Tibial nerve (tissue), 4 donors: ENCODE measurements at regions not wholly inside any gene's neighbourhood (a gene's known extent, or its start where the extent isn't known, plus 50 kb on each side); places are given as distances from the start of the nearest gene placed in this dataset.
"Not testable (repeated sequence)": the region's sequence is repeated elsewhere in the genome, so short reads cannot be mapped to it uniquely, and the experiment has no call there.

Experiments used
- DNase-seq, 2 donors: peaks; one replicate each; pipeline ENCODE4 v3.0.0-alpha.2; 2019; ENCODE audit warnings: low spot score in 2 of 2
- H3K27ac ChIP-seq, 4 donors: fragments of 200-600 bp; sonication (generic) in 3 of 4; one replicate each; pipeline ENCODE4 v1.5.1; 2017 to 2019; ENCODE audit warnings: mild to moderate bottlenecking in 1 of 4
- H3K27me3 ChIP-seq, 2 donors: fragments of 200-600 bp; sonication (generic) in 1 of 2; one replicate each; pipeline versions ENCODE4 v1.5.1 to v1.6.0; 2017 to 2019
- H3K36me3 ChIP-seq, 3 donors: fragments of 200-600 bp; sonication (generic); one replicate each; pipeline ENCODE4 v1.5.1; 2018 to 2019
- H3K4me1 ChIP-seq, 4 donors: fragments of 200-600 bp; sonication (generic) in 3 of 4; one replicate each; pipeline ENCODE4 v1.5.1; 2017 to 2019
- H3K4me3 ChIP-seq, 4 donors: fragments of 200-600 bp; sonication (generic) in 3 of 4; one replicate each; pipeline ENCODE4 v1.5.1; 2017 to 2019; ENCODE audit warnings: mild to moderate bottlenecking in 1 of 4, moderate library complexity in 1 of 4
- H3K9me3 ChIP-seq, 4 donors: fragments of 200-600 bp; sonication (generic) in 3 of 4; one replicate each; pipeline ENCODE4 v1.5.1; 2017 to 2019
- EP300 ChIP-seq, 2 donors: sonication (generic); formaldehyde crosslinking; IDR thresholded peaks; one replicate each; pipeline ENCODE4 v1.6.1; 2017; ENCODE audit warnings: antibody characterized with exemption in 2 of 2, mild to moderate bottlenecking in 1 of 2
- POLR2A ChIP-seq, 2 donors: fragments of 450-650 bp; IDR thresholded peaks; one replicate each; pipeline ENCODE4 v1.6.1; 2017; ENCODE audit warnings: antibody characterized with exemption in 2 of 2, mild to moderate bottlenecking in 2 of 2, moderate library complexity in 2 of 2
- WGBS, 2 donors: methylation state at CpG; one replicate each; pipeline ENCODE4 v1.1.5; 2018; 5-methylcytosine and 5-hydroxymethylcytosine counted together
- TF ChIP-seq, protein P1 (sequence below), 5 experiments: fragments of 200-600 bp in 3 of 5; fragments of 450-650 bp in 2 of 5; sonication (generic) in 3 of 5; IDR thresholded peaks; one replicate each; pipeline ENCODE4 v1.5.1; 2016 to 2019; ENCODE audit warnings: antibody characterized with exemption in 5 of 5, mild to moderate bottlenecking in 3 of 5, moderate library complexity in 2 of 5

- H3K9me3 ChIP-seq: no peaks in the 10 kb centered on the region
- no peak overlapping the region for H3K4me3 ChIP-seq
- H3K4me1 ChIP-seq: no peaks in the 10 kb centered on the region
- no peaks in the 10 kb centered on the region for H3K36me3 ChIP-seq
- H3K27me3 ChIP-seq: no peaks in the 10 kb centered on the region
- H3K27ac ChIP-seq: no peak overlapping the region
- WGBS, 2 donors: 72 to 74% methylated on average over 2 of the region's 2 CpGs
- DNase-seq: no peak
- no peak for TF ChIP-seq POLR2A (IDR thresholded peaks at IDR 0.05)
- TF ChIP-seq EP300 (IDR thresholded peaks at IDR 0.05): no peak
Measured at GRCh38 chr3:98701071-98701675, 62.0 kb upstream of the ST3GAL6 start.

DNA sequence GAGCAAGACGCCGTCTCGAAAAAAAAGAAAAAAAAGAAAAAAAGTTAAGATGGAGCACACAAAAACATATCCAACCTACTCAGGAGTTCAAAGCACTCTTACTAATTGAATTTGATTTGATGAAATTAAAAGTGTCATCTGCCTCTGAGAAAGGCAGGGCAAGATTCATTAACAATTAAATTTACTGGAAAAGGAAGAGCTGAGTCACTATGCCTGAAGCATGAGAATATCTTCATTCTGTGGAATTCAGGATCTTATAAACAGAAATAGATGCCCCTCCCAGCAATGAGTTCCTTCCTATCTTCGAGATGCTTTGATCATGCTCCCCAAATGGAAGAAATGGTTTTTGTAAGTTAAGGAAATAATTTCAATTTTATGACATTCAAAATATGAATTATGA, 61.0 kb upstream of the ST3GAL6 start:
- H3K36me3 ChIP-seq: no peaks in the 10 kb centered on the region
- DNase-seq: no peak
- H3K4me3 ChIP-seq: no peak overlapping the region
- no peaks in the 10 kb centered on the region for H3K27me3 ChIP-seq
- no peak overlapping the region for H3K27ac ChIP-seq
- WGBS, 2 donors: 91% methylated on average over 4 of the region's 4 CpGs
- TF ChIP-seq EP300 (IDR thresholded peaks at IDR 0.05): no peak
- TF ChIP-seq, protein P1, sequence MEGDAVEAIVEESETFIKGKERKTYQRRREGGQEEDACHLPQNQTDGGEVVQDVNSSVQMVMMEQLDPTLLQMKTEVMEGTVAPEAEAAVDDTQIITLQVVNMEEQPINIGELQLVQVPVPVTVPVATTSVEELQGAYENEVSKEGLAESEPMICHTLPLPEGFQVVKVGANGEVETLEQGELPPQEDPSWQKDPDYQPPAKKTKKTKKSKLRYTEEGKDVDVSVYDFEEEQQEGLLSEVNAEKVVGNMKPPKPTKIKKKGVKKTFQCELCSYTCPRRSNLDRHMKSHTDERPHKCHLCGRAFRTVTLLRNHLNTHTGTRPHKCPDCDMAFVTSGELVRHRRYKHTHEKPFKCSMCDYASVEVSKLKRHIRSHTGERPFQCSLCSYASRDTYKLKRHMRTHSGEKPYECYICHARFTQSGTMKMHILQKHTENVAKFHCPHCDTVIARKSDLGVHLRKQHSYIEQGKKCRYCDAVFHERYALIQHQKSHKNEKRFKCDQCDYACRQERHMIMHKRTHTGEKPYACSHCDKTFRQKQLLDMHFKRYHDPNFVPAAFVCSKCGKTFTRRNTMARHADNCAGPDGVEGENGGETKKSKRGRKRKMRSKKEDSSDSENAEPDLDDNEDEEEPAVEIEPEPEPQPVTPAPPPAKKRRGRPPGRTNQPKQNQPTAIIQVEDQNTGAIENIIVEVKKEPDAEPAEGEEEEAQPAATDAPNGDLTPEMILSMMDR (IDR thresholded peaks at IDR 0.05): no peak
- no peak for TF ChIP-seq POLR2A (IDR thresholded peaks at IDR 0.05)
- H3K9me3 ChIP-seq: no peaks in the 10 kb centered on the region
- H3K4me1 ChIP-seq: no peaks in the 10 kb centered on the region

DNA sequence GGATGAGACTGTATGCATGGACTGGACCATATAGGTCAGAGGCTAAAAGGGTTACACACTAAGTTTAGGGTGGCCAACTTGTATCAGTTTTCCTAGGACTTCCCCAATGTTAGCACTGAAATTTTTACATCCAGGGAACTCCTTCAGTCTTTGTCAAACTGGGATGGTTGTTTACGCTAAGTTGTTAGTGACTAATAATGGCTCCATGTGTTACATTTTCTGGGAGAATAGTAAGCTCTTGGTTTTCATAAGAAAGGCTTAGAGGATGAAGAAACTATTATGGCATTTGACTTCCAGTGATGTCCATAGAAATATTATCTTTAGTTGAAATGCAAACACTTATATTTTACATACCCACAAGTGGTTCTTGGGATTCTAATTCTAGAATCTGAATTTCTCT, 57.9 kb upstream of the ST3GAL6 start:
- no peaks in the 10 kb centered on the region for H3K36me3 ChIP-seq
- H3K27me3 ChIP-seq: no peaks in the 10 kb centered on the region
- H3K4me3 ChIP-seq: no peak overlapping the region
- no peak for DNase-seq
- H3K9me3 ChIP-seq: no peaks in the 10 kb centered on the region
- H3K4me1 ChIP-seq: peaks cover 0 to 21% (median 0%) of the 10 kb centered on the region in 4 donors
- WGBS, 2 donors: 82 to 96% methylated on average over 1 of the region's 1 CpG
- TF ChIP-seq, protein P1 (IDR thresholded peaks at IDR 0.05): no peak
- H3K27ac ChIP-seq: no peak overlapping the region

- H3K9me3 ChIP-seq: no peaks in the 10 kb centered on the region
- TF ChIP-seq, protein P1 (IDR thresholded peaks at IDR 0.05): no peak
- TF ChIP-seq POLR2A (IDR thresholded peaks at IDR 0.05) (no peak), EP300 (IDR thresholded peaks at IDR 0.05) (no peak)
Measured at GRCh38 chr3:98705694-98706093, 57.4 kb upstream of the ST3GAL6 start.

DNA sequence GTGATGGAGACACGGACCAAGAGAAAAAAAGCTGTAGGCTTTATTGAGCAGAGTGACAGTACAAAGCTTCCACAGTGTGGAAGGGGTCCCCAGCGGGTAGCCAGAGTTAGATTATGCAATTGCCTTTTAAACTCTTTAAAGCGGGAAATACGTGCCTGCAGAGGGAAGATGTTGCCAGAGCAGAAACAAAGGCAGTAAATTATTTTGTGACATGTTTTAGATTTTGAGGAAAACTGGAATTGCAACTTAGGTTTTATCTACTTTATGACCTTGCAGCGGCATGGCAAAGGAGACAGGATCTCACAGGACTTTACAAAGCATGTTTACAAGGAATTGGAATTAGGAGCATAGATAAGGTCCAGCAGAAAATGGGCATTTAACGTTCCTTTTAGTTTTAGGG, 54.5 kb upstream of the ST3GAL6 start:
- not testable (repeated sequence) for H3K27ac ChIP-seq, H3K9me3 ChIP-seq, H3K36me3 ChIP-seq, H3K27me3 ChIP-seq, DNase-seq, H3K4me3 ChIP-seq
- 32 to 39% methylated on average over 6 of the region's 6 CpGs for WGBS, 2 donors
- peaks cover 0 to 24% (median 0%) of the 10 kb centered on the region in 4 donors for H3K4me1 ChIP-seq

More at GRCh38 chr3:98705694-98706093, 57.4 kb upstream of the ST3GAL6 start:
- H3K36me3 ChIP-seq: no peaks in the 10 kb centered on the region
- H3K4me1 ChIP-seq: peaks cover 0 to 24% (median 0%) of the 10 kb centered on the region in 4 donors
- WGBS, 2 donors: 31 to 42% methylated on average over 1 of the region's 1 CpG
- H3K27me3 ChIP-seq: no peaks in the 10 kb centered on the region
- no peak for DNase-seq
- no peak overlapping the region for H3K27ac ChIP-seq
- H3K4me3 ChIP-seq: no peak overlapping the region

- H3K27me3 ChIP-seq: no peaks in the 10 kb centered on the region
- 26 to 34% methylated on average over 1 of the region's 1 CpG for WGBS, 2 donors
- no peak for DNase-seq
- peaks cover 0 to 6% (median 0%) of the 10 kb centered on the region in 3 donors for H3K36me3 ChIP-seq
- no peaks in the 10 kb centered on the region for H3K9me3 ChIP-seq
- peak overlapping the region in 1 of 4 donors; percentile 6 for H3K27ac ChIP-seq
- no peak overlapping the region for H3K4me3 ChIP-seq
- TF ChIP-seq, protein P1 (IDR thresholded peaks at IDR 0.05): no peak
- TF ChIP-seq EP300 (IDR thresholded peaks at IDR 0.05) (no peak), POLR2A (IDR thresholded peaks at IDR 0.05) (no peak)
- peaks cover 0 to 24% (median 0%) of the 10 kb centered on the region in 4 donors for H3K4me1 ChIP-seq
Measured at GRCh38 chr3:98709441-98709840, 53.7 kb upstream of the ST3GAL6 start.
